ENCODE measurements at regions not wholly inside any gene's neighbourhood (a gene's known extent, or its start where the extent isn't known, plus 50 kb on each side); places are given as distances from the start of the nearest gene placed in this dataset.

- Histone ChIP-seq H3K4me2 (ENCODE audit: low read depth, low read length, poor library complexity, severe bottlenecking) (no peak overlapping the region), H4K20me1 (ENCODE audit: insufficient read depth, low read length, poor library complexity, severe bottlenecking) (no peaks in the 10 kb centered on the region)
- TF ChIP-seq EZH2phosphoT487 (IDR thresholded peaks at IDR 0.05; ENCODE audit: borderline replicate concordance): no peak
- TF ChIP-seq, protein P1, sequence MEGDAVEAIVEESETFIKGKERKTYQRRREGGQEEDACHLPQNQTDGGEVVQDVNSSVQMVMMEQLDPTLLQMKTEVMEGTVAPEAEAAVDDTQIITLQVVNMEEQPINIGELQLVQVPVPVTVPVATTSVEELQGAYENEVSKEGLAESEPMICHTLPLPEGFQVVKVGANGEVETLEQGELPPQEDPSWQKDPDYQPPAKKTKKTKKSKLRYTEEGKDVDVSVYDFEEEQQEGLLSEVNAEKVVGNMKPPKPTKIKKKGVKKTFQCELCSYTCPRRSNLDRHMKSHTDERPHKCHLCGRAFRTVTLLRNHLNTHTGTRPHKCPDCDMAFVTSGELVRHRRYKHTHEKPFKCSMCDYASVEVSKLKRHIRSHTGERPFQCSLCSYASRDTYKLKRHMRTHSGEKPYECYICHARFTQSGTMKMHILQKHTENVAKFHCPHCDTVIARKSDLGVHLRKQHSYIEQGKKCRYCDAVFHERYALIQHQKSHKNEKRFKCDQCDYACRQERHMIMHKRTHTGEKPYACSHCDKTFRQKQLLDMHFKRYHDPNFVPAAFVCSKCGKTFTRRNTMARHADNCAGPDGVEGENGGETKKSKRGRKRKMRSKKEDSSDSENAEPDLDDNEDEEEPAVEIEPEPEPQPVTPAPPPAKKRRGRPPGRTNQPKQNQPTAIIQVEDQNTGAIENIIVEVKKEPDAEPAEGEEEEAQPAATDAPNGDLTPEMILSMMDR (conservative IDR thresholded peaks at IDR 0.05; ENCODE audit: low read length): no peak
These were observed 464.3 kb upstream of the NRP1 start for GRCh38 chr10:33798754-33799153.

GRCh38 chr10:33796680-33797079 is 462.2 kb upstream of the NRP1 start:
- Histone ChIP-seq H3K4me2 (ENCODE audit: low read depth, low read length, poor library complexity, severe bottlenecking) (no peak overlapping the region), H4K20me1 (ENCODE audit: insufficient read depth, low read length, poor library complexity, severe bottlenecking) (no peaks in the 10 kb centered on the region), H3K36me3 (ENCODE audit: insufficient read depth, low read length) (no peaks in the 10 kb centered on the region), H3F3A (ENCODE audit: low read depth) (no peaks in the 10 kb centered on the region), H3K4me1 (ENCODE audit: insufficient read depth, low read length, poor library complexity, severe bottlenecking) (peaks cover 11% of the 10 kb centered on the region), H3K9me3 (ENCODE audit: insufficient read depth, low read depth, low read length) (no peaks in the 10 kb centered on the region), H3K79me2 (ENCODE audit: insufficient read depth, low read length) (no peaks in the 10 kb centered on the region), H3K4me3 (ENCODE audit: low read length, poor library complexity, severe bottlenecking) (no peak overlapping the region), H3K9me2 (replicated peaks; ENCODE audit: low read depth, low read length) (no peaks in the 10 kb centered on the region), H2AFZ (ENCODE audit: low read length) (no peak overlapping the region), H3K9ac (ENCODE audit: low read depth, low read length, poor library complexity, severe bottlenecking) (no peak overlapping the region), H3K27me3 (ENCODE audit: insufficient read depth, low read length, poor library complexity, severe bottlenecking) (no peaks in the 10 kb centered on the region)
- TF ChIP-seq, protein P1 (conservative IDR thresholded peaks at IDR 0.05; ENCODE audit: low read length): no peak
- no peak for TF ChIP-seq EZH2phosphoT487 (IDR thresholded peaks at IDR 0.05; ENCODE audit: borderline replicate concordance)

More at GRCh38 chr10:33798754-33799153, 464.3 kb upstream of the NRP1 start:
- Histone ChIP-seq H3F3A (ENCODE audit: low read depth) (no peaks in the 10 kb centered on the region), H3K9ac (ENCODE audit: low read depth, low read length, poor library complexity, severe bottlenecking) (no peak overlapping the region), H3K27me3 (ENCODE audit: insufficient read depth, low read length, poor library complexity, severe bottlenecking) (no peaks in the 10 kb centered on the region), H3K36me3 (ENCODE audit: insufficient read depth, low read length) (no peaks in the 10 kb centered on the region), H3K9me3 (ENCODE audit: insufficient read depth, low read depth, low read length) (no peaks in the 10 kb centered on the region), H3K4me1 (ENCODE audit: insufficient read depth, low read length, poor library complexity, severe bottlenecking) (peaks cover 11% of the 10 kb centered on the region), H3K9me2 (replicated peaks; ENCODE audit: low read depth, low read length) (no peaks in the 10 kb centered on the region), H3K4me3 (ENCODE audit: low read length, poor library complexity, severe bottlenecking) (no peak overlapping the region), H3K79me2 (ENCODE audit: insufficient read depth, low read length) (no peaks in the 10 kb centered on the region), H2AFZ (ENCODE audit: low read length) (no peak overlapping the region)

- TF ChIP-seq, protein P1 (conservative IDR thresholded peaks at IDR 0.05; ENCODE audit: low read length): no peak
- no peak for TF ChIP-seq EZH2phosphoT487 (IDR thresholded peaks at IDR 0.05; ENCODE audit: borderline replicate concordance)
- Histone ChIP-seq H3K4me2 (ENCODE audit: low read depth, low read length, poor library complexity, severe bottlenecking) (no peak overlapping the region), H3K9ac (ENCODE audit: low read depth, low read length, poor library complexity, severe bottlenecking) (no peak overlapping the region), H3K27me3 (ENCODE audit: insufficient read depth, low read length, poor library complexity, severe bottlenecking) (no peaks in the 10 kb centered on the region), H3K36me3 (ENCODE audit: insufficient read depth, low read length) (no peaks in the 10 kb centered on the region), H3K79me2 (ENCODE audit: insufficient read depth, low read length) (no peaks in the 10 kb centered on the region), H4K20me1 (ENCODE audit: insufficient read depth, low read length, poor library complexity, severe bottlenecking) (no peaks in the 10 kb centered on the region), H3K9me2 (replicated peaks; ENCODE audit: low read depth, low read length) (no peaks in the 10 kb centered on the region), H2AFZ (ENCODE audit: low read length) (no peak overlapping the region), H3K4me1 (ENCODE audit: insufficient read depth, low read length, poor library complexity, severe bottlenecking) (peaks cover 11% of the 10 kb centered on the region), H3K9me3 (ENCODE audit: insufficient read depth, low read depth, low read length) (no peaks in the 10 kb centered on the region), H3F3A (ENCODE audit: low read depth) (no peaks in the 10 kb centered on the region), H3K4me3 (ENCODE audit: low read length, poor library complexity, severe bottlenecking) (no peak overlapping the region)
These were observed 461.1 kb upstream of the NRP1 start for GRCh38 chr10:33795529-33795928.
